Memory B cell (primary cell): ENCODE measurements at regions not wholly inside any gene's neighbourhood (a gene's known extent, or its start where the extent isn't known, plus 50 kb on each side); places are given as distances from the start of the nearest gene placed in this dataset.
A peak's percentile ranks its signal among the peaks of the same experiment; 100 is the strongest.
"Not testable (repeated sequence)": the region's sequence is repeated elsewhere in the genome, so short reads cannot be mapped to it uniquely, and the experiment has no call there.

Experiments used
- ATAC-seq: fragments of 150-1000 bp; cut with Tn5 transposase; 2 replicates; pipeline ENCODE4 v1.10.0; 2021; ENCODE audit warnings: low read depth, mild to moderate bottlenecking, moderate library complexity
- DNase-seq, 2 donors: peaks; one replicate each; pipeline ENCODE4 v3.0.0; 2022; ENCODE audit warnings: low spot score in 2 of 2
- H3K27ac Mint-ChIP-seq: one replicate; pipeline ENCODE4 v1.8.0; 2022; ENCODE audit warnings: mild to moderate bottlenecking, moderate library complexity, mixed read lengths
- H3K27me3 Mint-ChIP-seq: one replicate; pipeline ENCODE4 v1.8.0; 2022; ENCODE audit warnings: mixed read lengths
- H3K36me3 Mint-ChIP-seq: one replicate; pipeline ENCODE4 v1.8.0; 2022; ENCODE audit warnings: mild to moderate bottlenecking, mixed read lengths
- H3K4me1 Mint-ChIP-seq: one replicate; pipeline ENCODE4 v1.8.0; 2022; ENCODE audit warnings: mixed read lengths
- H3K4me3 Mint-ChIP-seq: one replicate; pipeline ENCODE4 v1.8.0; 2022; ENCODE audit warnings: mild to moderate bottlenecking, moderate library complexity, mixed read lengths
- H3K9me3 Mint-ChIP-seq: one replicate; pipeline ENCODE4 v1.8.0; 2022; ENCODE audit warnings: mixed read lengths

DNA sequence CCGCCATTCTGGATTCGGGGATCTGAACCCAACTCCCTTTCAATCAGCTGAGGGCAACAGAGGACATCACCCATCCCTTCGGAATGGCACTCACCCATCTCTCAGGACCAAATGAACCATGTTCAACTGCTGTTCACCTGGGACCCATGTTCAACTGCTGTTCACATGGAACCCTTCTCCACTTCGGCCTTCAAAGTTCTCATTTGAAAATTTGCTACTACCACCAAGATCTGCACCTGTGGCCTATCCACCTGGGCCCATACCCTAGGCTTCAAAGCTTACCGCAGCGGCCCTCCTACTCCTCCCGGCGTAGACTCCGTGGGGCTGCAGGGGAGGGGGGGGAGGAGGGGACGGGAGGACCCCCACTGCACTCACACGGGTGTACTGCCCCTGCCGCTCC, 119.2 kb upstream of the ANKRD30BL start:
- Mint-ChIP-seq H3K4me3 (no peak overlapping the region), H3K9me3 (peaks cover 10% of the 10 kb centered on the region), H3K36me3 (peaks cover 1% of the 10 kb centered on the region), H3K27me3 (peaks cover 6% of the 10 kb centered on the region), H3K27ac (no peak overlapping the region), H3K4me1 (peaks cover 3% of the 10 kb centered on the region)
- no peak for ATAC-seq
- no peak for DNase-seq

DNA sequence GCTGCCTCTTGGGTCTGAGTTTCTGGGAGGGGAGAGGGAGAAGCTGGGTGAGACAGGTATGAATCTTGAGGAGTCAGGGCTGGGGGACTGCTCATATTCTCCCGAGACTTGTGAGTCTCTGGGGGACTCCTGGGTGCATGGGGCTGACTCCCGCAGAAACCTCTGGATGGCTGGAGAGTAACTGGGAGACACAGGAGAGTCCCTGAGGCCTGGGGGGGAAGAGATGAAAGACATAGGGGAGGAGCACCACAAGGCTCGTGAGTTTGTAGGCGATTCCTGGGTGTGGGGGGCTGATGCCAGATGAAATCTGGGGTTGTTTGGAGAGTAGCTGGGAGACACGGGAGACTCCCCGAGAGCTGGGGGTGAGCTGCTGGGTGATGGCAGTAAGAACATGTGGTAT, 120.4 kb upstream of the ANKRD30BL start:
- not testable (repeated sequence) for H3K4me1 Mint-ChIP-seq, DNase-seq, H3K36me3 Mint-ChIP-seq, ATAC-seq, H3K4me3 Mint-ChIP-seq, H3K9me3 Mint-ChIP-seq, H3K27ac Mint-ChIP-seq, H3K27me3 Mint-ChIP-seq

DNA sequence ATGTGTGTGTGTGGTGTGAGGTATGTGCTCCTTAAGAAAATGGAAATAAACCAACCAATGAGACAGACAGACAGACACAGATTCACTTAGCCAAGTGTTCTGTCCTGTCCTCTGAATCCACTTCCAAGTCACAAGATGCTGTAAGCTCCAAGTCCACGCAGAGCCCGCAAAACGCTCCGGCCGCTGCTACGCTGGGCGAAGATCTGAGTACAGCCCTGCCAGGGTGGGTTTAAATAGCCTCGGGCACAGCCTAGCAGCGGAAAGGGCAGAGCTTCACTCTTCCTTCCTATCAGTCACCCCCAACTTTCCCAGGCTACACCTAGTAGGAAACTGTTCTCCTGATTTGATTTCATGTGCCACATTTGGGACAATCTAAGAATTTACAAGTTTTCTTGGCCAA, 121.2 kb upstream of the ANKRD30BL start:
- H3K4me1 Mint-ChIP-seq = no peaks in the 10 kb centered on the region
- no peak for ATAC-seq
- peaks cover 6% of the 10 kb centered on the region for H3K27me3 Mint-ChIP-seq
- no peak overlapping the region for H3K4me3 Mint-ChIP-seq
- H3K36me3 Mint-ChIP-seq = peaks cover under 1% of the 10 kb centered on the region
- no peak for DNase-seq
- H3K9me3 Mint-ChIP-seq = peaks cover 2% of the 10 kb centered on the region
- no peak overlapping the region for H3K27ac Mint-ChIP-seq

DNA sequence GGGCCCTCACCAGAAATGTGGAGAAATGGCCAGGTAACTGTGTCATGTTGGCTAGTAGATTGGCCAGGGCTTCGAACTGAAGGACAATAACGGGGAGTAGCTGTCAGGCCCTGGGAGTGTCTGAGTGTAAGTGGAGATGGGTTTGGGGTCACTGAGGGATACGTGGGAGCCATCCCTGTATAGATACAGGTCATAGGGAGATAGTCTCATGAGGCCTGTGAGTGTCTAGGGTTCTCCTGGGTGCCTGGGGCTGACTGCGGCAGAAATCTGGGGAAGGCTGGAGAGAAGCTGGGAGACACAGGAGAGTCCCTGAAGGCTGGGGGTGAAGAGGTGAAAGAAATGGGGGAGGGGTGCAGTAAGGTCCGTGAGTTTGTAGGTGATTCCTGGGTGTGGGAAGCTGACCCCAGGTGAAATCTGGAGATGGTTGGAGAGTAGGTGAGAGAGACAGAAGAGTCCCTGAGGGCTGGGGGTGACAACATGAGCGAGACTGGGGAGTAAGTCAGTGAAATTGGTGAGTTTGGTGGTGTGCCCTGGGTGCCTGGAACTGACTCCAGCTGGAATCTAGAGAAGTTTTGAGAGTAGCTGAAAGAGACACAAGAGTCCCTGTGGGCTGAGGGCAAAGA, 124.6 kb upstream of the ANKRD30BL start:
- H3K36me3 Mint-ChIP-seq, DNase-seq, H3K4me3 Mint-ChIP-seq, H3K9me3 Mint-ChIP-seq, H3K4me1 Mint-ChIP-seq, ATAC-seq, H3K27me3 Mint-ChIP-seq, H3K27ac Mint-ChIP-seq: not testable (repeated sequence)

DNA sequence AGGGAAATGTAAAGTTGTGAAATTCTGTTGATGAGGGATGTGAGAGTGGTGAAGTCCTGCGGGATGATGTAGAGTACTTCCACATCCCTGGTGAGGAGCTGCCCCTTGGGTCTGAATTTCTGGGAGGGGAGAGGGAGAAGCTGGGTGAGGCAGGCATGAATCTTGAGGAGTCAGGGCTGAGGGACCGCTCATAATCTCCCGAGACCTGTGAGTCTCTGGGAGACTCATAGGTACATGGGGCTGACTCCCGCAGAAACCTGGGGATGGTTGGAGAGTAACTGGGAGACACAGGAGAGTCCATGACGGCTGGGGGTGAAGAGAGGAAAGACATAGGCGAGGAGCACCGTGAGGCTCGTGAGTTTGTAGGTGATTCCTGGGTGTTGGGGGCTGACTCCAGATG, 126.2 kb upstream of the ANKRD30BL start:
- not testable (repeated sequence) for H3K36me3 Mint-ChIP-seq, DNase-seq, H3K27ac Mint-ChIP-seq, H3K9me3 Mint-ChIP-seq, H3K4me1 Mint-ChIP-seq, ATAC-seq, H3K27me3 Mint-ChIP-seq, H3K4me3 Mint-ChIP-seq

DNA sequence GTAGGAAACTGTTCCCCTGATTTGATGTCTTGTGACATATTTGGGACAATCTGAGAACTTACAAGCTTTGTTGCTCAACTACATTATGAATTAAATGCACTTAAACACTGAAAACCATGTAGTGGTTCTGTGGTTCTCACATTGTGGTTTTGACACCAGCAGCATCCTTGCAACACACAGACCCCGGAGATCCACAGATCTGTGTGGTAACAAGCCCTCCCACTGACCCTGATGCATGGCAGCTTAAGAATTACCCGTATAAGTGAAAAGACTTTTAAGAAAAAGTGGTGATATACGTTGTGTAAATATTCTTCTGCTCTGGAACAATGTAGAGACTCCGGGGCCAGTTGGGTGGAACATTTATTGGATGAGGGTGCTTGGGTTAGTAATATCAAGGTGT, 127.4 kb upstream of the ANKRD30BL start:
- H3K4me3 Mint-ChIP-seq, ATAC-seq, DNase-seq, H3K27me3 Mint-ChIP-seq, H3K4me1 Mint-ChIP-seq, H3K9me3 Mint-ChIP-seq, H3K27ac Mint-ChIP-seq, H3K36me3 Mint-ChIP-seq: not testable (repeated sequence)

DNA sequence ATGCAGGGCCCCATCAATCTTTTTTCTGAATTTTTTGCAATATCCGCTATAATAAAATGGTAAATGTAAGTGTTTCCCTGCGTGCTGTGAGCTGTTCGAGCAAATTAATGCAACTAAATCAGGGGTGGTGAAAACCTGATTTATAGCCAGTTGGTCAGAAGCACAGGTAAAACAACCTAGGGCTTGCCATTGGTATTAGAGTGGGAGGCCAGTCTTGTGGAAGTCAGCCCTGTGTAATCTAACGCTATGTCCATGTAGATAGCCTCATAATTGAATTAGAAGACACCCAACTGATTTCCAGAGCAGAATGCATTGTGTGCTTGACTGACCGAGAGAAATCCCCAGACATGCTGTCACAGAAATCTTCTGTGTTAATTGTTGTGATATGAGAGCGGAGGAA, 126.8 kb upstream of the GPR39 start:
- H3K4me1 Mint-ChIP-seq, H3K36me3 Mint-ChIP-seq, ATAC-seq, H3K27me3 Mint-ChIP-seq, H3K4me3 Mint-ChIP-seq, H3K27ac Mint-ChIP-seq, DNase-seq, H3K9me3 Mint-ChIP-seq: not testable (repeated sequence)

DNA sequence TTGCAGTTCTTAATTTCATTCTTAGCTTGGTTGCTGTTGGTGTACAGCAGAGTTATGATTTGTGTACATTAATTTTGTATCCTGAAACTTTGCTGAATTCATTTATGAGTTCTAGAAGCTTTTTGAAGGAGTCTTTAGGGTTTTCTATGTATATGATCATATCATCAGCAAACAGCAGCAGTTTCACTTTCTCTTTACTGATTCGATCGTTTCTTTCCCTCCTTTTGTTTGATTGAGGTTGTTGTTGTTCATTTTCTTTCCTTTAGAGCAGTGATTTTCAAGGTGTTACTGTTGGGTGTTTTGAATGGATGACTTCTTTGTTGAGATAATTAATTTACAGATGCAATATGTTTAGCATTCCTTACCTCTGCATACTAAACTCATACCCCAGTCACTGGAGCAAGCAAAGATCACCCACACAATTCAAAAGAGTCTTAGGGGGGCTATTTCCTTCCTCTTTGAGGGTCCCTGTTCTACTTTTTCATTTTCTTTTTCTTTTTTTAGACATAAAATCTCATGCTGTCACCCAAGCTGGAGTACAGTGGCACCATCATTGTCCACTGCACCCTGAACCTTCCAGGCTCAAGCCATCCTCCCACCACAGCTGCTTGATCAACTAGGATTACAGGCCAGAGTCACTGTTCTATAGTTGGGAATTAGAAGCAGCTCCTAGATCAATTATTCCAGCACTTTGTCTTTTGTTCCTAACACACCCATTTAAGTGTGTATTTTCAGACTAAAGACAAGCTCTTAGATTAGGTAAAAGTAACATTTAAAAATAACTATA, 115.8 kb upstream of the GPR39 start:
- not testable (repeated sequence) for H3K27ac Mint-ChIP-seq

DNA sequence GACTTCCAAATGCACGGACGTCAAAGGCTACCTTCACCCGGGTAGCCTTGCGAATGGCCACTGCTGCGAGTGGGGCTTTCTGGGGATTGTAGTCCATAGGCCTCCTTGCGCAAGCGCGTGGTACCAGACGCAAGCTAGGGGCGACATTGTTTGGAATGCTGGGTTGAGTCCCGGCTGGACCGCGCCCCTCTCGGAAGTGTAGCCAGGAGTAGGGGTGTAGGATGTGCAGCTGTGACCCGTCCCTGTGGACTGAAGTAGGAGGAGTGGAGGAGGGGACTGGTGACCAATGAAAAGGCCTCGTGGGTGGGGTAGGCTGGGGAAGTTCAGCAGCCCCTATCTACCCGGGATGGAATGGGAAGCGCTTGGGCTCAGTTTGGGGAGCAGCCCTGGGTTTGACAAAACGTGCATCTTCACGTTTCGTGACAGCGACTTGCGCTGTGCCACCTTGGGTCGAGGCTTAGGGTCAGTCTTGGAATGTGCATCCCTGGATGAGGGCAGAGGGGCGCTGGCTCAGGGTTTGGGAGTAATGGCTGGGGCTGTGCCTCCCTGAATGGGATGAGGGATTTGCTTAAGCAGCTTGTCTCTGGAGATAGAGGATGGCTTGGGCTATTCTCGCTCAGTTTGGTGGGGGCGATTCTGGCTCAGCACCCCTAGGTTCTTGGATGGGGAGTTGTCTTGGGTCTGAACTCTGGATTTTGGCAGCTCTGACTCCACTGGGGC, 111.8 kb upstream of the GPR39 start:
- not testable (repeated sequence) for H3K27ac Mint-ChIP-seq, H3K9me3 Mint-ChIP-seq, ATAC-seq, H3K36me3 Mint-ChIP-seq, H3K27me3 Mint-ChIP-seq, H3K4me1 Mint-ChIP-seq, DNase-seq
- peak overlapping the region; percentile 43 for H3K4me3 Mint-ChIP-seq

More for the DNA sequence above, 115.8 kb upstream of the GPR39 start:
- ATAC-seq, H3K27me3 Mint-ChIP-seq, DNase-seq, H3K4me1 Mint-ChIP-seq, H3K9me3 Mint-ChIP-seq, H3K36me3 Mint-ChIP-seq: not testable (repeated sequence)
- H3K4me3 Mint-ChIP-seq = peak overlapping the region; percentile 5

DNA sequence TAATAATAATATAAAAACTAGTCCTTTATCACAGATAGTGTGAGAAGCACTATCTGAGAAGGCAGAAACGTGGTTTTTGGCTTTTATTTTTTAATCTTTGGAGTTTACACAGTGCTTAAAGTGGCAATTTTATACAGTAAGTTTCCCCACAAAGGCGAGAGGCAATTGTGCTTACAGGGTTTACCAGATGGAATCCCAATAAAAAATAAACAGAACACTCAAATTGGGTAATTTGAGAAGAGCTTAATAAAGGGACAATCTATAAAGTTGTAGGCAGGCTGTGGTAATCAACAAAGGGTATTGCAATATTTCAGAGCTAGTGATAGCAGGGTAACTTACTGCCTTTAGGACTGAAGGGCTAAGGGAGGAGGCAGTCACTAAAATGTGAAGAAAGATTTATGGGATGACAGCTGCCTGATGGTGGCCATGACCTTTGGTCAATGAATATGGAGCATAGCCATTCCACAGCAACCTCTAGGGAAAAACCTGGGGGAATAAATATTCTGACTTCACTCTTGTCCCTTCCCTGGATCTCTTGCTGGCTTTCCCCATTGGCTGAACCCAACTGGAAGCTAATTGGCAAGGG, 108.9 kb upstream of the GPR39 start:
- H3K27me3 Mint-ChIP-seq, DNase-seq, ATAC-seq, H3K36me3 Mint-ChIP-seq, H3K4me1 Mint-ChIP-seq, H3K27ac Mint-ChIP-seq, H3K4me3 Mint-ChIP-seq, H3K9me3 Mint-ChIP-seq: not testable (repeated sequence)

DNA sequence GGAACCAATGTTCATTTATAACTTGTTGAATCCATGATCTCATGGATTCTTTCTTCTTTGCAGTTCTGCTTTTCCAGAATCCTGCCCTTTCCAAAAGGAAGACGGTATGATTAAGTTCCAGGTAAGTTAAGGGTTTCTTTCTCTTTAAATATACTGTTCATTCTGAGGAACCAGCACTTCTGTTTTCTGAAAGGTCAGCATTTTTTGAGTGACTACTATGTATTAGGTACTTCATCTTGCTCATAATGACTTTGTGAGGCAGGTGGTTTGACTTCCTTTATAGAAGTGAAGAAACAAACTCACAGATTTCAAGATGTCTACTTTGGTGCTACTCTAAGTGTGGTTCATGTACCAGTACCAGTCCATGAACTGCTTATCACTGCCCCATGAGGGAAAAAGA, 107.4 kb upstream of the GPR39 start:
- H3K27ac Mint-ChIP-seq, H3K36me3 Mint-ChIP-seq, DNase-seq, ATAC-seq, H3K4me1 Mint-ChIP-seq, H3K4me3 Mint-ChIP-seq, H3K27me3 Mint-ChIP-seq, H3K9me3 Mint-ChIP-seq: not testable (repeated sequence)

DNA sequence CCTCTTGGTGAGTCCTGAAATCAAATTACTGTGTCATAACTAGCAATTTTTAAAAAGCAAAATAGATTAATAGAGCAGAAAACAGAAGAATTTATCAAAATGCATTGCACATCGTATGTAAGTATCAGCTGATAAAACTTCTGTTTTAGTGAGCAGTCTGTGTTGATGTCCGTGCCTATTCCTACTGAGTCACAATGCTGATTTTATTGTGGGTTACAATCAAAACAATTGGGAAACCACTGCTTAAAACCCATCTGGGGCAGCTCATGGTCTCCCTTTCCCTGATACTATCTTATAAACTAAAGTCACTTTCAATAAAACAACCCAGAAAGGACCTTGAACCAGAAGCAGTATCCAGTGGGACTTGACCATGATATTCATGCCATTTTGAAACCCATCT, 101.1 kb upstream of the GPR39 start:
- H3K27ac Mint-ChIP-seq, H3K4me1 Mint-ChIP-seq, H3K27me3 Mint-ChIP-seq, H3K36me3 Mint-ChIP-seq, H3K4me3 Mint-ChIP-seq, DNase-seq, ATAC-seq, H3K9me3 Mint-ChIP-seq: not testable (repeated sequence)

DNA sequence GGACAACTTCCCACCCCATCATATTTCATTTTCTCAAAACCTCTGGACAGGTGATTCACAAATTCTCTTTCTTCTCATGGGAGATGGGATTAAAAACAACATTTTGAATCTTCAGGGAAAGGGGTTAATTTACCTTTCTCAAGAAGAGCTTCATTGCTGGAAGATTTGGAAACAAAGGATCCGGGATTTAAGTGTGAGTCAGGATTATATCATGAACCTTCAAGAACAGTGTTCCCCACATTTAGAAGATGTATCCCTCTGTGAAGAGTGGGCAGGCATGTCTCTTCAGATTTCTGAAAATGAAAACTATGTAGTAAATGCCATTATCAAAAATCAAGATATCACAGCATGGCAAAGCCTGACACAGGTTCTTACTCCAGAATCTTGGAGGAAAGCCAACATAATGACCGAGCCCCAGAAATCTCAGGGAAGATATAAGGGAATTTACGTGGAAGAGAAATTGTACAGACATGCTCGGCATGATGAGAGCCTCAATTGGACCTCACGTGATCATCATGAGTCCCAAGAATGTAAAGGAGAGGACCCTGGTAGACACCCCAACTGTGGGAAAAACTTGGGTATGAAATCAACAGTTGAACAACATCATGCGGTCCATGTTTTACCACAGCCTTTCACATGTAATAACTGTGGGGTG, 99.5 kb upstream of the GPR39 start:
- H3K4me1 Mint-ChIP-seq, H3K4me3 Mint-ChIP-seq, H3K27me3 Mint-ChIP-seq, H3K9me3 Mint-ChIP-seq, ATAC-seq, DNase-seq, H3K36me3 Mint-ChIP-seq, H3K27ac Mint-ChIP-seq: not testable (repeated sequence)

DNA sequence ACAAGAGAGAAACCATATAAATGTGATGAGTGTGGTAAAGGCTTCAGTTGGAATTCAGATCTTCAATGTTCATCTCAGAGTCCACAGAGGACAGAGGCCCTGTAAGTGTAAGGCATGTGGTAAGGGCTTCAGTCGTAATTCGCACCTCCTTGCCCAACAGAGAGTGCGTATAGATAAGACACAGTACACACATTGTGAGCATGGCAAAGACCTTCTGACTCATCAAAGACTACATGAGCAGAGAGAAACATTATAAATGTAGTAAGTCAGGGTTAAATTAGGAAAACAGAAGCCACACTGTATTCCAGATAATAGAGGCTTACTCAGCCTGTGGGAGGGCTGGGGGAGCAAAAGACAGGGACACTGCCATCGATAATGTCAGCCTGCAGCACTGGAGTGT, 98.1 kb upstream of the GPR39 start:
- H3K9me3 Mint-ChIP-seq, DNase-seq, ATAC-seq, H3K36me3 Mint-ChIP-seq, H3K27ac Mint-ChIP-seq, H3K27me3 Mint-ChIP-seq, H3K4me1 Mint-ChIP-seq, H3K4me3 Mint-ChIP-seq: not testable (repeated sequence)
